ENCODE measurements at regions not wholly inside any gene's neighbourhood (a gene's known extent, or its start where the extent isn't known, plus 50 kb on each side); places are given as distances from the start of the nearest gene placed in this dataset.

GRCh38 chr20:50400705-50401586, 109.2 kb upstream of the PTPN1 start:
- no peak for DNase-seq
- Histone ChIP-seq H3K27me3 (no peaks in the 10 kb centered on the region), H3K4me3 (no peak overlapping the region), H3K9me3 (replicated peaks in 1 of 3) (no peaks in the 10 kb centered on the region), H3K36me3 (replicated peaks in 1 of 2) (no peaks in the 10 kb centered on the region), H3K4me1 (replicated peaks in 1 of 2) (peaks cover 57 to 59% of the 10 kb centered on the region in 2 donors), H3K27ac (peak overlapping the region in 3 of 5 donors; percentile 87 to 94 (median 88))
- TF ChIP-seq CTCF (IDR thresholded peaks at IDR 0.05), result no peak
- TF ChIP-seq POLR2A (IDR thresholded peaks at IDR 0.05), result no peak
- 53 to 67% (median 61%) methylated on average over 17 of the region's 17 CpGs for WGBS, 4 donors
- intact Hi-C loops (cut with DNase I), result loop anchor here (5.0 to 10.0 kb wide), 2 partner anchors 54 to 56 kb away; no protein-coding TSS in a partner anchor

- intact Hi-C loops (cut with DNase I), result loop anchor here (5.0 to 10.0 kb wide), 2 partner anchors 53 to 55 kb away; no protein-coding TSS in a partner anchor
- Histone ChIP-seq H3K9me3 (replicated peaks in 1 of 3) (no peaks in the 10 kb centered on the region), H3K4me1 (replicated peaks in 1 of 2) (peaks cover 59 to 63% of the 10 kb centered on the region in 2 donors), H3K27me3 (no peaks in the 10 kb centered on the region), H3K36me3 (replicated peaks in 1 of 2) (no peaks in the 10 kb centered on the region), H3K27ac (peak overlapping the region in 3 of 5 donors; percentile 87 to 94 (median 88)), H3K4me3 (no peak overlapping the region)
- no peak for DNase-seq
- 88 to 97% (median 91%) methylated on average over 8 to 9 of the region's 9 CpGs for WGBS, 4 donors
- TF ChIP-seq CTCF (IDR thresholded peaks at IDR 0.05) (no peak), POLR2A (IDR thresholded peaks at IDR 0.05) (no peak)
Measured at GRCh38 chr20:50401587-50402418, 108.4 kb upstream of the PTPN1 start.

- 35 to 53% (median 39%) methylated on average over 12 to 13 of the region's 13 CpGs for WGBS, 4 donors
- H3K4me1 ChIP-seq (replicated peaks in 1 of 2), result peaks cover 52 to 55% of the 10 kb centered on the region in 2 donors
- no peaks in the 10 kb centered on the region for H3K9me3 ChIP-seq (replicated peaks in 1 of 3)
- intact Hi-C loops (cut with DNase I), result loop anchor here (5.0 to 10.0 kb wide), 2 partner anchors 51 to 54 kb away; no protein-coding TSS in a partner anchor
- H3K36me3 ChIP-seq (replicated peaks in 1 of 2), result no peaks in the 10 kb centered on the region
- H3K4me3 ChIP-seq, result no peak overlapping the region
- peak in 6 of 7 donors; percentile 71 to 86 (median 75) for DNase-seq
- TF ChIP-seq CTCF (IDR thresholded peaks at IDR 0.05) (peak in 3 of 6 experiments; percentile 7 to 24 (median 21)), POLR2A (IDR thresholded peaks at IDR 0.05) (peak in 1 of 2 donors; percentile 30)
- no peaks in the 10 kb centered on the region for H3K27me3 ChIP-seq
- H3K27ac ChIP-seq, result peak overlapping the region; percentile 71 to 94 (median 88)
Measured at GRCh38 chr20:50403565-50404418, 106.4 kb upstream of the PTPN1 start.

All from adrenal gland (tissue), 9 donors.